Parathyroid adenoma (tissue), 2 donors: ENCODE measurements at regions not wholly inside any gene's neighbourhood (a gene's known extent, or its start where the extent isn't known, plus 50 kb on each side); places are given as distances from the start of the nearest gene placed in this dataset.

Source experiments
- H2AFZ ChIP-seq: fragments of 300-600 bp; sonication (generic); one replicate; pipeline ENCODE4 v1.7.0; 2017; ENCODE audit warnings: antibody characterized with exemption, mild to moderate bottlenecking
- H3K27ac ChIP-seq: fragments of 300-600 bp; sonication (generic); one replicate; pipeline ENCODE4 v1.7.0; 2017
- H3K27me3 ChIP-seq: fragments of 300-600 bp; sonication (generic); one replicate; pipeline ENCODE4 v1.7.0; 2017; ENCODE audit warnings: low read length; ENCODE audit not compliant: control insufficient read depth, insufficient read depth
- H3K36me3 ChIP-seq: fragments of 300-600 bp; sonication (generic); one replicate; pipeline ENCODE4 v1.7.0; 2017; ENCODE audit warnings: low read length; ENCODE audit not compliant: control insufficient read depth, insufficient read depth
- H3K4me1 ChIP-seq: fragments of 300-600 bp; sonication (generic); one replicate; pipeline ENCODE4 v1.7.0; 2017; ENCODE audit warnings: control low read depth
- H3K4me2 ChIP-seq: fragments of 300-600 bp; sonication (generic); one replicate; pipeline ENCODE4 v1.7.0; 2017; ENCODE audit warnings: low read length
- H3K4me3 ChIP-seq: fragments of 300-600 bp; sonication (generic); one replicate; pipeline ENCODE4 v1.7.0; 2017; ENCODE audit warnings: low read depth, low read length
- H3K79me2 ChIP-seq: fragments of 300-600 bp; sonication (generic); one replicate; pipeline ENCODE4 v1.7.0; 2017; ENCODE audit warnings: control low read depth
- H3K9ac ChIP-seq: fragments of 300-600 bp; sonication (generic); one replicate; pipeline ENCODE4 v1.7.0; 2017; ENCODE audit warnings: mild to moderate bottlenecking
- H3K9me3 ChIP-seq: fragments of 300-600 bp; sonication (generic); one replicate; pipeline ENCODE4 v1.7.0; 2017; ENCODE audit warnings: low read length; ENCODE audit not compliant: control insufficient read depth
- TF ChIP-seq, protein P1 (sequence below): fragments of 300-600 bp; sonication (generic); IDR thresholded peaks from one replicate; pipeline ENCODE4 v1.7.0; 2017; ENCODE audit warnings: antibody characterized with exemption, mild to moderate bottlenecking
- donor health status: primary hyperparathyroidism.

DNA sequence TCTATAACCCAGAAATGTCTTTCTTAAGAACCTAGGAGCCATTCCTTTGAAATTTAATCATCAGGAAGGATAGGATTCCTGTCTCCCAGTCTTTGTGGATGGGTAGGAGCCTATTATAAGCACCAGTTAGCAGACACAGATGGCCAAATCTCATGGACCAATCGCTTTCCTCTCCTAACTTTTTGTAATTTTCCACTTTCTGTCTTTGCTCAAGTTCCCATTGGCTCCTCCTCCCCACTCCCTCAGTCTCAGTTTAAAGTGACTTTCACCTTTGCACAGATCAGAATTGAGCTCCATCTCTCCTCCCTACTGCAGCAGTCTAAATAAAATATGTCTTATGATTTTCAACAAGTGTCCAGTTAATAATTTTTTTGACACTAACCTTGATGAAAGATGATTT, 192.3 kb downstream of the HS3ST3A1 start:
- peaks cover 12% of the 10 kb centered on the region for H3K4me1 ChIP-seq
- peak overlapping the region; percentile 20 for H2AFZ ChIP-seq
- no peak overlapping the region for H3K4me3 ChIP-seq
- no peak overlapping the region for H3K4me2 ChIP-seq
- no peaks in the 10 kb centered on the region for H3K36me3 ChIP-seq
- TF ChIP-seq, protein P1, sequence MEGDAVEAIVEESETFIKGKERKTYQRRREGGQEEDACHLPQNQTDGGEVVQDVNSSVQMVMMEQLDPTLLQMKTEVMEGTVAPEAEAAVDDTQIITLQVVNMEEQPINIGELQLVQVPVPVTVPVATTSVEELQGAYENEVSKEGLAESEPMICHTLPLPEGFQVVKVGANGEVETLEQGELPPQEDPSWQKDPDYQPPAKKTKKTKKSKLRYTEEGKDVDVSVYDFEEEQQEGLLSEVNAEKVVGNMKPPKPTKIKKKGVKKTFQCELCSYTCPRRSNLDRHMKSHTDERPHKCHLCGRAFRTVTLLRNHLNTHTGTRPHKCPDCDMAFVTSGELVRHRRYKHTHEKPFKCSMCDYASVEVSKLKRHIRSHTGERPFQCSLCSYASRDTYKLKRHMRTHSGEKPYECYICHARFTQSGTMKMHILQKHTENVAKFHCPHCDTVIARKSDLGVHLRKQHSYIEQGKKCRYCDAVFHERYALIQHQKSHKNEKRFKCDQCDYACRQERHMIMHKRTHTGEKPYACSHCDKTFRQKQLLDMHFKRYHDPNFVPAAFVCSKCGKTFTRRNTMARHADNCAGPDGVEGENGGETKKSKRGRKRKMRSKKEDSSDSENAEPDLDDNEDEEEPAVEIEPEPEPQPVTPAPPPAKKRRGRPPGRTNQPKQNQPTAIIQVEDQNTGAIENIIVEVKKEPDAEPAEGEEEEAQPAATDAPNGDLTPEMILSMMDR = no peak
- H3K9ac ChIP-seq = no peak overlapping the region
- no peak overlapping the region for H3K27ac ChIP-seq
- no peaks in the 10 kb centered on the region for H3K79me2 ChIP-seq
- H3K27me3 ChIP-seq = no peaks in the 10 kb centered on the region
- H3K9me3 ChIP-seq = no peaks in the 10 kb centered on the region

DNA sequence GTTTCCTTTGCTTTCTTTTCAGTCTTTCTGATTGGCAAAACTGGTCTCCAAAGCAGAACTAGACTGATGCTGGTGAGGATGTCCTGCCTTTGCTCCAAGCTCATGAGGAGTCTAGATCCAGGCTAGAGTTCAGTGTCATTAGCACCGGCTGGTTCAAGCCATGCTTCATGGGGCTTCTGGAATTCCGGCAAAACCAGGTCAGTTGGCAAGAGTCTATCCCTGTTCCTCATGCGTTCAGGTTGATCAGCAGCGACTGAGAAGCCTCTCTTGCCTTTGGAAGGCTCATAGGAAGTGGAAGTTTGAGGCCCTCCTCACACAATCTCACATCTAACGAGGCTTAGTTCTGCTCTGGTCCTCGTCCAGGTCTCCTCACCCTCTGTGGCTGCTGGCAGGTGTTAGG, 194.3 kb downstream of the HS3ST3A1 start:
- Histone ChIP-seq H3K4me1 (peaks cover 12% of the 10 kb centered on the region), H3K79me2 (no peaks in the 10 kb centered on the region)

DNA sequence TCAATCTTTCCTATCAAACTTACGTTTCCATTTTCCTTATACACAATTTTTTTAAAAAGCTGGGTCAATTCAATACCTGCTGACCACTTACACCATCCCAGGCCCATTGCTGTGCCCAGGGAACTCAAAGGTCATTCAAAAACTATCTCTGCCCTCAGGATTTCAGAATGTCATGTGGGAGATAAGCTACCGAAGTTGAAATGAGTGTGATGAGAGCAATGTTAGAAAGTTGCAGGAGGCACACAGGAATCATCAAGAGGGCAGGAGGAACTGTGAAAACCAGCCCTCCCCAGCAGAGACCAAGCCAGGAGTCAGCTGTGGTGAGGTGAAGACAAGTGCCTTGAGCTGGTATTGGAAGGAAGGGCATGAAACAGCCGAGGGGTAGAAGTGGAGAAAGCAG, 195.9 kb downstream of the HS3ST3A1 start:
- no peaks in the 10 kb centered on the region for H3K36me3 ChIP-seq
- no peaks in the 10 kb centered on the region for H3K9me3 ChIP-seq
- H3K4me3 ChIP-seq = no peak overlapping the region
- no peak overlapping the region for H3K4me2 ChIP-seq
- peaks cover 6% of the 10 kb centered on the region for H3K4me1 ChIP-seq
- peak overlapping the region; percentile 19 for H2AFZ ChIP-seq
- TF ChIP-seq, protein P1 = no peak
- no peaks in the 10 kb centered on the region for H3K79me2 ChIP-seq
- H3K27me3 ChIP-seq = no peaks in the 10 kb centered on the region
- H3K9ac ChIP-seq = no peak overlapping the region
- no peak overlapping the region for H3K27ac ChIP-seq

More for the DNA sequence above, 194.3 kb downstream of the HS3ST3A1 start:
- Histone ChIP-seq H3K4me2 (no peak overlapping the region), H3K27ac (no peak overlapping the region), H3K9me3 (no peaks in the 10 kb centered on the region), H3K27me3 (no peaks in the 10 kb centered on the region), H3K4me3 (no peak overlapping the region), H3K9ac (no peak overlapping the region), H2AFZ (no peak overlapping the region), H3K36me3 (no peaks in the 10 kb centered on the region)
- TF ChIP-seq, protein P1 = no peak

DNA sequence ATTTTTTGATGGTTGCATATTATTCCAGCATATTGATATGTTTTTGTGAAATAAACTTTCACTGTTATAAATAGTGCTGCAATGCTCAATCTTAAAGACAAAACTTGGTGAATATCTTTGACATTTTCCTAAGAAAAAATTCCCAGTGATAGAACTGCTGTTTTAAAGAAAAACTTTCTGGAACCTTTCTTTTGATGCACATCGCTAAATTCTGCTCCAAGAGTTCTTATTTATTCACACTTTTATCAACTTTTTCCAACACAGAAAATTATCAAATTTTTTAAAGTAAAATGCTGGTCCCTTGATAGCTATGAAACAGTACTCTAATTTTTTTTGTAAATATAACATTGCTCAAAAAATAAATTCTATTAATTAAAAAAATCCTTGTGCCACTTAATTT, 196.6 kb downstream of the HS3ST3A1 start:
- no peaks in the 10 kb centered on the region for H3K27me3 ChIP-seq
- no peaks in the 10 kb centered on the region for H3K9me3 ChIP-seq
- no peaks in the 10 kb centered on the region for H3K79me2 ChIP-seq
- H3K9ac ChIP-seq = no peak overlapping the region
- H3K4me1 ChIP-seq = peaks cover 4% of the 10 kb centered on the region
- H3K4me2 ChIP-seq = no peak overlapping the region
- TF ChIP-seq, protein P1 = no peak
- H3K4me3 ChIP-seq = no peak overlapping the region
- no peak overlapping the region for H3K27ac ChIP-seq
- no peak overlapping the region for H2AFZ ChIP-seq
- H3K36me3 ChIP-seq = no peaks in the 10 kb centered on the region
